Vagina (tissue), 2 donors: ENCODE measurements at regions not wholly inside any gene's neighbourhood (a gene's known extent, or its start where the extent isn't known, plus 50 kb on each side); places are given as distances from the start of the nearest gene placed in this dataset.

Experiments
- POLR2A ChIP-seq, 2 donors: fragments of 450-650 bp; IDR thresholded peaks; one replicate each; pipeline ENCODE4 v1.6.1; 2017; ENCODE audit warnings: antibody characterized with exemption in 2 of 2, mild to moderate bottlenecking in 2 of 2, moderate library complexity in 2 of 2
- POLR2AphosphoS5 ChIP-seq, 2 donors: sonication (generic); formaldehyde crosslinking; IDR thresholded peaks; one replicate each; pipeline ENCODE4 v1.9.0; 2017; ENCODE audit warnings: antibody characterized with exemption in 2 of 2, mild to moderate bottlenecking in 2 of 2, low read depth in 1 of 2; ENCODE audit not compliant: insufficient read depth in 1 of 2
- TF ChIP-seq, protein P1 (sequence below), 3 experiments: fragments of 450-650 bp in 2 of 3; fragments of 200-600 bp in 1 of 3; sonication (generic) in 1 of 3; IDR thresholded peaks; one replicate each; pipeline ENCODE4 v1.5.1; 2017 to 2019; ENCODE audit warnings: antibody characterized with exemption in 3 of 3, mild to moderate bottlenecking in 2 of 3, moderate library complexity in 2 of 3

GRCh38 chr9:75382126-75382525, 293.8 kb downstream of the OSTF1 start:
- no peak for TF ChIP-seq POLR2A (IDR thresholded peaks at IDR 0.05)
- TF ChIP-seq, protein P1, sequence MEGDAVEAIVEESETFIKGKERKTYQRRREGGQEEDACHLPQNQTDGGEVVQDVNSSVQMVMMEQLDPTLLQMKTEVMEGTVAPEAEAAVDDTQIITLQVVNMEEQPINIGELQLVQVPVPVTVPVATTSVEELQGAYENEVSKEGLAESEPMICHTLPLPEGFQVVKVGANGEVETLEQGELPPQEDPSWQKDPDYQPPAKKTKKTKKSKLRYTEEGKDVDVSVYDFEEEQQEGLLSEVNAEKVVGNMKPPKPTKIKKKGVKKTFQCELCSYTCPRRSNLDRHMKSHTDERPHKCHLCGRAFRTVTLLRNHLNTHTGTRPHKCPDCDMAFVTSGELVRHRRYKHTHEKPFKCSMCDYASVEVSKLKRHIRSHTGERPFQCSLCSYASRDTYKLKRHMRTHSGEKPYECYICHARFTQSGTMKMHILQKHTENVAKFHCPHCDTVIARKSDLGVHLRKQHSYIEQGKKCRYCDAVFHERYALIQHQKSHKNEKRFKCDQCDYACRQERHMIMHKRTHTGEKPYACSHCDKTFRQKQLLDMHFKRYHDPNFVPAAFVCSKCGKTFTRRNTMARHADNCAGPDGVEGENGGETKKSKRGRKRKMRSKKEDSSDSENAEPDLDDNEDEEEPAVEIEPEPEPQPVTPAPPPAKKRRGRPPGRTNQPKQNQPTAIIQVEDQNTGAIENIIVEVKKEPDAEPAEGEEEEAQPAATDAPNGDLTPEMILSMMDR (IDR thresholded peaks at IDR 0.05), result no peak
- no peak for TF ChIP-seq POLR2AphosphoS5 (IDR thresholded peaks at IDR 0.05; ENCODE audit: insufficient read depth in 1 of 2, low read depth in 1 of 2)
